SKM-1 (cell line): ENCODE measurements at regions not wholly inside any gene's neighbourhood (a gene's known extent, or its start where the extent isn't known, plus 50 kb on each side); places are given as distances from the start of the nearest gene placed in this dataset.
"Not testable (repeated sequence)": the region's sequence is repeated elsewhere in the genome, so short reads cannot be mapped to it uniquely, and the experiment has no call there.

Experiments used
- DNase-seq: peaks from one replicate; lab custom pipeline; 2025; ENCODE audit not compliant: unreplicated experiment; lab: John Stamatoyannopoulos, UW

- no peak for DNase-seq
Measured at GRCh38 chr6:23842760-23843159, 283.3 kb upstream of the NRSN1 start.

GRCh38 chr6:23851522-23851921 is 274.5 kb upstream of the NRSN1 start:
- DNase-seq: no peak

GRCh38 chr6:23853566-23854133 is 272.4 kb upstream of the NRSN1 start:
- not testable (repeated sequence) for DNase-seq

GRCh38 chr6:23854154-23854553 is 271.9 kb upstream of the NRSN1 start:
- DNase-seq: not testable (repeated sequence)

- no peak for DNase-seq
Measured at GRCh38 chr6:23855497-23856116, 270.4 kb upstream of the NRSN1 start.

GRCh38 chr6:23870496-23870895 is 255.5 kb upstream of the NRSN1 start:
- DNase-seq: no peak

GRCh38 chr6:23873161-23873560 is 252.9 kb upstream of the NRSN1 start:
- DNase-seq: no peak

- no peak for DNase-seq
Measured at GRCh38 chr6:23875006-23875405, 251.0 kb upstream of the NRSN1 start.

- DNase-seq: no peak
Measured at GRCh38 chr6:23879816-23880215, 246.2 kb upstream of the NRSN1 start.

- DNase-seq: no peak
Measured at GRCh38 chr6:23890543-23891227, 235.3 kb upstream of the NRSN1 start.

- no peak for DNase-seq
Measured at GRCh38 chr6:23905133-23905815, 220.7 kb upstream of the NRSN1 start.

- DNase-seq: no peak
Measured at GRCh38 chr6:23910420-23910819, 215.6 kb upstream of the NRSN1 start.

- DNase-seq: no peak
Measured at GRCh38 chr6:23927935-23928334, 198.1 kb upstream of the NRSN1 start.

- no peak for DNase-seq
Measured at GRCh38 chr6:23929201-23929600, 196.8 kb upstream of the NRSN1 start.

GRCh38 chr6:23940466-23940865 is 185.5 kb upstream of the NRSN1 start:
- DNase-seq: no peak

- no peak for DNase-seq
Measured at GRCh38 chr6:23951691-23952090, 174.3 kb upstream of the NRSN1 start.

- no peak for DNase-seq
Measured at GRCh38 chr6:23952245-23952644, 173.8 kb upstream of the NRSN1 start.

- no peak for DNase-seq
Measured at GRCh38 chr6:23953976-23954375, 172.0 kb upstream of the NRSN1 start.

GRCh38 chr6:23957017-23957416 is 169.0 kb upstream of the NRSN1 start:
- DNase-seq: no peak

- DNase-seq: no peak
Measured at GRCh38 chr6:23964865-23965264, 161.2 kb upstream of the NRSN1 start.

- DNase-seq: no peak
Measured at GRCh38 chr6:23969344-23969743, 156.7 kb upstream of the NRSN1 start.

GRCh38 chr6:23977706-23978105 is 148.3 kb upstream of the NRSN1 start:
- DNase-seq: no peak
